ENCODE measurements at regions not wholly inside any gene's neighbourhood (a gene's known extent, or its start where the extent isn't known, plus 50 kb on each side); places are given as distances from the start of the nearest gene placed in this dataset.

DNA sequence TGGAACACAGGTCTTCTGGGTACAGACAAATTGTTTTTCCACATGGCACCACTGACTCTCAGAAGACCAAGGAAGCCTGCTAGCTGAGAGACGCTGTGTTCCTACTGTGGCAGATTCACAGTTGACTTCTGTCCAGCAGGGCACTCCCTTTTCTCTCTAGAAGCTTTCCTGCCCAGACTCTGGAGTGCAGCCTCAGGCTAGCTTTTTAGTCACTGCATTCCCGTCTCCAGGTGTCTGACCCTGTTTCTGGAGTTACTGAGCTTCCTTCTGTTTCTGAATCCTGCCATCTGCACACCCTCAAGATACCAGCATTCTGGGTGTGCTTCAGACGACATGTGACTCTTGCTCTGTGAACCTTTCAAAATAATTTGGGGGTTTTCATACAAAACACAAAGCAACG is 125.1 kb downstream of the TMEM200C start:
- TF ChIP-seq, protein P1, sequence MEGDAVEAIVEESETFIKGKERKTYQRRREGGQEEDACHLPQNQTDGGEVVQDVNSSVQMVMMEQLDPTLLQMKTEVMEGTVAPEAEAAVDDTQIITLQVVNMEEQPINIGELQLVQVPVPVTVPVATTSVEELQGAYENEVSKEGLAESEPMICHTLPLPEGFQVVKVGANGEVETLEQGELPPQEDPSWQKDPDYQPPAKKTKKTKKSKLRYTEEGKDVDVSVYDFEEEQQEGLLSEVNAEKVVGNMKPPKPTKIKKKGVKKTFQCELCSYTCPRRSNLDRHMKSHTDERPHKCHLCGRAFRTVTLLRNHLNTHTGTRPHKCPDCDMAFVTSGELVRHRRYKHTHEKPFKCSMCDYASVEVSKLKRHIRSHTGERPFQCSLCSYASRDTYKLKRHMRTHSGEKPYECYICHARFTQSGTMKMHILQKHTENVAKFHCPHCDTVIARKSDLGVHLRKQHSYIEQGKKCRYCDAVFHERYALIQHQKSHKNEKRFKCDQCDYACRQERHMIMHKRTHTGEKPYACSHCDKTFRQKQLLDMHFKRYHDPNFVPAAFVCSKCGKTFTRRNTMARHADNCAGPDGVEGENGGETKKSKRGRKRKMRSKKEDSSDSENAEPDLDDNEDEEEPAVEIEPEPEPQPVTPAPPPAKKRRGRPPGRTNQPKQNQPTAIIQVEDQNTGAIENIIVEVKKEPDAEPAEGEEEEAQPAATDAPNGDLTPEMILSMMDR (conservative IDR thresholded peaks at IDR 0.05) = no peak
- no peak for TF ChIP-seq EZH2 (IDR thresholded peaks at IDR 0.05; ENCODE audit: low read depth)
